BLaER1 treated with 17β-estradiol and CSF1 and Interleukin-3, amounts not matched to agents 10 nM and 100 nM (cell line): ENCODE measurements at regions not wholly inside any gene's neighbourhood (a gene's known extent, or its start where the extent isn't known, plus 50 kb on each side); places are given as distances from the start of the nearest gene placed in this dataset.
A peak's percentile ranks its signal among the peaks of the same experiment; 100 is the strongest.
"Not testable (repeated sequence)": the region's sequence is repeated elsewhere in the genome, so short reads cannot be mapped to it uniquely, and the experiment has no call there.

Experiments used
- H3K27ac ChIP-seq, 11 experiments: shearing (Covaris generic); formaldehyde crosslinking; 2 replicates each; pipeline ENCODE4 v1.8.1; 2022
- H3K27me3 ChIP-seq, 11 experiments: shearing (Covaris generic); formaldehyde crosslinking; 2 replicates each; pipeline ENCODE4 v1.8.1; 2022
- H3K36me3 ChIP-seq, 11 experiments: shearing (Covaris generic); formaldehyde crosslinking; 2 replicates each; pipeline ENCODE4 v1.8.1; 2022
- H3K4me1 ChIP-seq, 10 experiments: shearing (Covaris generic); formaldehyde crosslinking; 2 replicates each; pipeline ENCODE4 v1.8.1; 2022
- H3K4me2 ChIP-seq, 11 experiments: shearing (Covaris generic); formaldehyde crosslinking; 2 replicates each; pipeline ENCODE4 v1.8.1; 2022
- H3K4me3 ChIP-seq, 10 experiments: shearing (Covaris generic); formaldehyde crosslinking; 2 replicates each; pipeline ENCODE4 v1.8.1; 2022
- H3K9ac ChIP-seq, 11 experiments: shearing (Covaris generic); formaldehyde crosslinking; 2 replicates each; pipeline ENCODE4 v1.8.1; 2022
- H3K9me3 ChIP-seq, 11 experiments: shearing (Covaris generic); formaldehyde crosslinking; replicated peaks in 1 of 11; 2 replicates each; pipeline ENCODE4 v1.8.1; 2022
- H4K20me1 ChIP-seq, 11 experiments: shearing (Covaris generic); formaldehyde crosslinking; 2 replicates each; pipeline ENCODE4 v1.8.1; 2022
- Cebpa-rat ChIP-seq, 11 experiments: shearing (Covaris generic); IDR thresholded peaks; 2 replicates each; pipeline ENCODE4 v1.8.1; 2022

DNA sequence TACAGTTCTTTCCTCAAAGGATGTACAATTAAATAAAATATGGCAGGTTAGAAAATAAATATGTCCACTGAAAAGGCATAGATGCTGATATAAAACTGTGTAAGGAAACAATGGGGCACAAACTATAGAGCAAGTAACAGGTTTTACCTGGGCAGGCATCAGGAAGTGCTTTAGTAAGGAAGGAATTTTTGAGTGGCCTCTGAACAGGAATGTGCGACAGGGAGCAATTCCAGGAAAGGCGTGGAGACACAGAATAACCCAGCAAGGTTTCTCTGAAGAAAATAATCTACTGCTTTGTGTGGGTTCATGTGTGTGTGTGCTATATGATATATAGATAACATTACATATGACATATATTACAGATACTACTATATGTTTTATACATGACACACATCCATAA, 128.4 kb downstream of the RGS21 start:
- H3K36me3 ChIP-seq = no peaks in the 10 kb centered on the region
- TF ChIP-seq Cebpa-rat (IDR thresholded peaks at IDR 0.05) = no peak
- H3K27me3 ChIP-seq = no peaks in the 10 kb centered on the region
- no peak overlapping the region for H3K27ac ChIP-seq
- no peaks in the 10 kb centered on the region for H4K20me1 ChIP-seq
- H3K4me2 ChIP-seq = no peak overlapping the region
- H3K4me3 ChIP-seq = no peak overlapping the region
- no peaks in the 10 kb centered on the region for H3K4me1 ChIP-seq
- no peak overlapping the region for H3K9ac ChIP-seq
- no peaks in the 10 kb centered on the region for H3K9me3 ChIP-seq

DNA sequence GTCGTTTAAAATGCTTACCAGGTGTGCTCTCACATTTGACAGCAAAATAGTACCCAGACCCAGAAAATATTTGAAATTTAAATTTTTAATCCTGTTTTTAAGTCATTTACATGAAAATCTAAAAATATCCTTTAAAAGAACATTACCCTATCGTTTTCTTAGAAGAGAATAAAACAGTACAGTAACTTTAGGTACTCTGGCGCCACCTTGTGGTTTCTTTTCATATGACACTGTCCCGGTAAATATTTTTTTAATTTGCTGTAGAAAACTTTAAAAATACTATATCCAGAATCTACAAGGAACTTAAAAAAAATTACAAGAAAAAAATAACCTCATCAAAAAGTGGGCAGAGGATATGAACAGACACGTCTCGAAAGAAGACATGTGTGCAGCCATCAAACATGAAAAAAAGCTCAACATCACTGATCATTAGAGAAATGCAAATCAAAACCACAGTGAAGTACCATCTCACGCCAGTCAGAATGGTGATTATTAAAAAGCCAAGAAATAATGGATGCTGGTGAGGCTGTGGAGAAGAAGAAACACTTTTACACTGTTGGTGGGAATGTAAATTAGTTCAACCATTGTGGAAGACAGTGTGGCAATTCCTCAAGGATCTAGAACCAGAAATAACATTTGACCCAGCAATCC, 129.2 kb downstream of the RGS21 start:
- TF ChIP-seq Cebpa-rat (IDR thresholded peaks at IDR 0.05) = no peak
- Histone ChIP-seq H3K4me2 (no peak overlapping the region), H3K4me1 (no peaks in the 10 kb centered on the region), H3K9ac (no peak overlapping the region), H3K27ac (no peak overlapping the region), H3K4me3 (no peak overlapping the region), H3K9me3 (no peaks in the 10 kb centered on the region), H4K20me1 (no peaks in the 10 kb centered on the region), H3K36me3 (no peaks in the 10 kb centered on the region), H3K27me3 (no peaks in the 10 kb centered on the region)

GRCh38 chr1:192448026-192448578, 127.5 kb upstream of the RGS1 start:
- Histone ChIP-seq H3K4me2 (no peak overlapping the region), H3K4me1 (peaks cover 0 to 2% (median 0%) of the 10 kb centered on the region in 10 experiments; a peak in 5 of 20 replicates), H3K4me3 (no peak overlapping the region), H3K9ac (no peak overlapping the region), H3K27me3 (no peaks in the 10 kb centered on the region), H3K9me3 (no peaks in the 10 kb centered on the region), H3K27ac (no peak overlapping the region), H4K20me1 (no peaks in the 10 kb centered on the region), H3K36me3 (no peaks in the 10 kb centered on the region)
- TF ChIP-seq Cebpa-rat (IDR thresholded peaks at IDR 0.05) = no peak

- Histone ChIP-seq H3K9ac (no peak overlapping the region), H3K4me3 (no peak overlapping the region), H3K27ac (no peak overlapping the region), H3K4me2 (peak overlapping the region in 2 of 11 experiments; percentile 5 to 32; a peak in 2 of 22 replicates), H3K27me3 (no peaks in the 10 kb centered on the region), H4K20me1 (no peaks in the 10 kb centered on the region), H3K36me3 (no peaks in the 10 kb centered on the region), H3K4me1 (peaks cover 0 to 9% (median 0%) of the 10 kb centered on the region in 10 experiments; a peak in 5 of 20 replicates), H3K9me3 (no peaks in the 10 kb centered on the region)
- no peak for TF ChIP-seq Cebpa-rat (IDR thresholded peaks at IDR 0.05)
These were observed 122.1 kb upstream of the RGS1 start for GRCh38 chr1:192453360-192453992.

DNA sequence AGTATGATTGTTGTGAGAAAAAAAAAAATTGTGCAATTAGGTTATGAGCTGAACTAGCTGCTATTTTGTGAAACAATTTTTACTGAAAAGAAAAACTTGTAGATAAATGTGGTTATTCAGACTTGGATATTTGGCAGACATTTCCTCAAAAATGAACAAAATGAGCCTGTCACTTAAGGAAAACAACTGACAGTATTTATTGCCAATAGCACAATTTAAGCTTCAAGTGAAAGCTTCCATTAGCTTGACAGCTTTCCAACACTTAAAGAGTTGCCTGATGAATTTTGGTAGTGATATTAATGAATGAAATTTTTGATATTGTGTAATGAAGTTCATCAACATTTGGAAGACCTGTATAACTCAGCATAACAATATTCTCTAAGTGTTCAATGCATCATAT, 116.1 kb upstream of the RGS1 start:
- no peak for TF ChIP-seq Cebpa-rat (IDR thresholded peaks at IDR 0.05)
- Histone ChIP-seq H3K27ac (no peak overlapping the region), H4K20me1 (no peaks in the 10 kb centered on the region), H3K36me3 (no peaks in the 10 kb centered on the region), H3K4me2 (no peak overlapping the region), H3K27me3 (no peaks in the 10 kb centered on the region), H3K4me1 (peaks cover 0 to 7% (median 0%) of the 10 kb centered on the region in 10 experiments; a peak in 2 of 20 replicates), H3K9me3 (no peaks in the 10 kb centered on the region), H3K9ac (no peak overlapping the region), H3K4me3 (no peak overlapping the region)

DNA sequence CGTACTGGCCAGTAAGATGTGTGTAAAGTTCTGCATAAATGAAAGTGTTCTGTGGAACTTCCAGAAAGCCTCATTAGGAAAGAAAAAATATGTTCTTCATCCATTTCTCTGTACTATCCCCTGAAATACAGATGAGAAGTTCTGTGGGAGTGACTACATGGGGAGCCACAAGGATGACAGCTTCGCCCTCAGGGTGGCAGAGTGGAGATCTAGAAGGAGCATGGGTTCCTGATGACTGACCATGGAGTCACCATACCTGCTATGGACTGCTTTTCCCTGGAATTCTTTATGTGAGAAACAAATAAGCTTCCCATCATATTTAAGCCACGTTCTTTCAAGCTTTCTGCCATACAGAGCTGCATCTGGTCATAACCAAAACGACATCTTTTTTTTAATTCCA, 113.9 kb upstream of the RGS1 start:
- Histone ChIP-seq H3K9ac (no peak overlapping the region), H3K9me3 (no peaks in the 10 kb centered on the region), H3K27me3 (no peaks in the 10 kb centered on the region), H3K27ac (no peak overlapping the region), H3K4me2 (no peak overlapping the region), H3K4me1 (peaks cover 0 to 7% (median 0%) of the 10 kb centered on the region in 10 experiments; a peak in 2 of 20 replicates), H3K36me3 (no peaks in the 10 kb centered on the region), H3K4me3 (no peak overlapping the region), H4K20me1 (no peaks in the 10 kb centered on the region)
- no peak for TF ChIP-seq Cebpa-rat (IDR thresholded peaks at IDR 0.05)

- H3K4me2 ChIP-seq = no peak overlapping the region
- no peaks in the 10 kb centered on the region for H3K9me3 ChIP-seq
- H3K9ac ChIP-seq = no peak overlapping the region
- H3K27ac ChIP-seq = no peak overlapping the region
- peaks cover 0 to 7% (median 0%) of the 10 kb centered on the region in 10 experiments; a peak in 2 of 20 replicates for H3K4me1 ChIP-seq
- H3K36me3 ChIP-seq = no peaks in the 10 kb centered on the region
- no peak overlapping the region for H3K4me3 ChIP-seq
- TF ChIP-seq Cebpa-rat (IDR thresholded peaks at IDR 0.05) = no peak
- H3K27me3 ChIP-seq = no peaks in the 10 kb centered on the region
- H4K20me1 ChIP-seq = no peaks in the 10 kb centered on the region
These were observed 113.0 kb upstream of the RGS1 start for GRCh38 chr1:192462616-192463015.

DNA sequence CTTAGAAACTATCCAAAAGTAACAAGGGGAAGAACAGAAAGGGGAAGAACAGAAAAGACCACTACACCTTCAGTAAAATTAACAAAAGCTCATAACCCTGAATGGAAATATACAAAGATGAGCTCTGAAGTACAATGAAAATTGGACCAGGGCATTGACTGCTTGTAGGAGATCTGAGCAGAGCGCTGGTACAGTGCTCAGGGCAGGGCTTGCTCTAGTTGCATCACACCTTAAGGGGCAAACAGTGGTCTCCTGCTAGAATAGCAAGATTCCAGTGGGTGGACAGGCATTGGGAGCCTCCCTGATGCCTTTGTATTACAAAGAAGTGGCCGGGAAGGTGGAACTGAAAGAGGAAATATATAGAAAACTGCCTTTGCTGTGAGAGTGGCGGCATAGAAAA, 111.9 kb upstream of the RGS1 start:
- Histone ChIP-seq H3K36me3 (no peaks in the 10 kb centered on the region), H3K27me3 (no peaks in the 10 kb centered on the region), H3K9me3 (no peaks in the 10 kb centered on the region), H3K27ac (no peak overlapping the region), H3K4me2 (peak overlapping the region in 1 of 11 experiments; percentile 35; a peak in 1 of 22 replicates), H3K9ac (no peak overlapping the region), H3K4me3 (no peak overlapping the region), H4K20me1 (no peaks in the 10 kb centered on the region), H3K4me1 (peaks cover 0 to 7% (median 0%) of the 10 kb centered on the region in 10 experiments; a peak in 2 of 20 replicates)
- TF ChIP-seq Cebpa-rat (IDR thresholded peaks at IDR 0.05) = no peak

- H3K9ac ChIP-seq, H3K36me3 ChIP-seq, H4K20me1 ChIP-seq, H3K4me1 ChIP-seq, H3K4me2 ChIP-seq, H3K27ac ChIP-seq, H3K9me3 ChIP-seq, H3K27me3 ChIP-seq, H3K4me3 ChIP-seq: not testable (repeated sequence)
These were observed 110.4 kb upstream of the RGS1 start for GRCh38 chr1:192465221-192465620.
